ENCODE measurements at regions not wholly inside any gene's neighbourhood (a gene's known extent, or its start where the extent isn't known, plus 50 kb on each side); places are given as distances from the start of the nearest gene placed in this dataset.

DNA sequence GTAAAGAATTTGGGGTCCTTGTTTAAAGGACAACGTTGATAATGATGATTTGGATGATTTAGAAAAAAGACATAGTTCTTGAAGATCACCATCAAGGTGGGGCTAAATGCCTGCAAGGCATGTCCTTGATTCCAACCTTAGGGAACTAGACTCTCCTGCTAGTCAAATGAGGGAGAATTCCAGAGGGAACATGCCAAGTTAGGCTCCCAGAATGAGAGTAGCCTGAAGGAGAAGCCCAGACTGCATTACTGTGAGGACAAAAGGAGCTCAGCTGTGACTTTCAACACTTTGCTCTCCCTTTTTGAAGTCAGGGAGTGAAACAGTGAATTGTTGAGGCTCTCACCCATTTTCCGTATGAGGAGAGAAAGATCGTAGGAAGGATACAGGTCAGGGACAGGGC is 95.2 kb upstream of the TBX3 start:
- TF ChIP-seq, protein P1, sequence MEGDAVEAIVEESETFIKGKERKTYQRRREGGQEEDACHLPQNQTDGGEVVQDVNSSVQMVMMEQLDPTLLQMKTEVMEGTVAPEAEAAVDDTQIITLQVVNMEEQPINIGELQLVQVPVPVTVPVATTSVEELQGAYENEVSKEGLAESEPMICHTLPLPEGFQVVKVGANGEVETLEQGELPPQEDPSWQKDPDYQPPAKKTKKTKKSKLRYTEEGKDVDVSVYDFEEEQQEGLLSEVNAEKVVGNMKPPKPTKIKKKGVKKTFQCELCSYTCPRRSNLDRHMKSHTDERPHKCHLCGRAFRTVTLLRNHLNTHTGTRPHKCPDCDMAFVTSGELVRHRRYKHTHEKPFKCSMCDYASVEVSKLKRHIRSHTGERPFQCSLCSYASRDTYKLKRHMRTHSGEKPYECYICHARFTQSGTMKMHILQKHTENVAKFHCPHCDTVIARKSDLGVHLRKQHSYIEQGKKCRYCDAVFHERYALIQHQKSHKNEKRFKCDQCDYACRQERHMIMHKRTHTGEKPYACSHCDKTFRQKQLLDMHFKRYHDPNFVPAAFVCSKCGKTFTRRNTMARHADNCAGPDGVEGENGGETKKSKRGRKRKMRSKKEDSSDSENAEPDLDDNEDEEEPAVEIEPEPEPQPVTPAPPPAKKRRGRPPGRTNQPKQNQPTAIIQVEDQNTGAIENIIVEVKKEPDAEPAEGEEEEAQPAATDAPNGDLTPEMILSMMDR (IDR thresholded peaks at IDR 0.05 in 2 of 3, conservative IDR thresholded peaks at IDR 0.05 in 1 of 3; ENCODE audit: borderline replicate concordance in 1 of 3, insufficient read depth in 1 of 3, low read depth in 2 of 3, low read length in 2 of 3) = no peak
- no peak for TF ChIP-seq POLR2A (IDR thresholded peaks at IDR 0.05; ENCODE audit: borderline replicate concordance, extremely low read depth, insufficient read depth, insufficient read length)
- CTCF ChIA-PET = no interaction called here
- Histone ChIP-seq H3K4me1 (ENCODE audit: control insufficient read depth in 1 of 2, insufficient read depth in 2 of 2, low read length in 2 of 2) (peaks cover 0 to 6% of the 10 kb centered on the region in 2 experiments; a peak in 2 of 4 replicates), H3K36me3 (ENCODE audit: control insufficient read depth in 1 of 2, insufficient read depth in 2 of 2, low read length in 2 of 2) (no peaks in the 10 kb centered on the region), H3K79me2 (ENCODE audit: insufficient read depth, low read length) (no peaks in the 10 kb centered on the region), H2AFZ (ENCODE audit: low read depth, low read length, poor library complexity, severe bottlenecking) (no peak overlapping the region), H3K27ac (ENCODE audit: low read depth, low read length) (no peak overlapping the region), H3K4me3 (replicated peaks in 1 of 2; ENCODE audit: low read depth in 1 of 2, low read length in 2 of 2) (no peak overlapping the region), H3K4me2 (ENCODE audit: low read length) (no peak overlapping the region), H3K9me3 (ENCODE audit: control insufficient read depth in 1 of 2, insufficient read depth in 1 of 2, low read depth in 1 of 2, low read length in 2 of 2) (no peaks in the 10 kb centered on the region), H3K9me2 (ENCODE audit: insufficient read depth) (no peaks in the 10 kb centered on the region), H3K9ac (ENCODE audit: low read length) (no peak overlapping the region), H3K27me3 (ENCODE audit: insufficient read depth, low read length) (no peaks in the 10 kb centered on the region), H4K20me1 (ENCODE audit: insufficient read depth) (no peaks in the 10 kb centered on the region)
- ATAC-seq = no peak
- DNase-seq (ENCODE audit: low read depth, low spot score) = no peak
- no TSS peak for BruUV-seq (replicated peaks)
- RAD21 ChIA-PET (ENCODE audit: low non-redundant PET in 1 of 2, low total read pairs in 2 of 2, uncharacterized antibody in 2 of 2, unreplicated experiment in 2 of 2) = no interaction called here
- intact Hi-C loops (cut with micrococcal nuclease) = no loop called here
- POLR2A ChIA-PET = no interaction called here

DNA sequence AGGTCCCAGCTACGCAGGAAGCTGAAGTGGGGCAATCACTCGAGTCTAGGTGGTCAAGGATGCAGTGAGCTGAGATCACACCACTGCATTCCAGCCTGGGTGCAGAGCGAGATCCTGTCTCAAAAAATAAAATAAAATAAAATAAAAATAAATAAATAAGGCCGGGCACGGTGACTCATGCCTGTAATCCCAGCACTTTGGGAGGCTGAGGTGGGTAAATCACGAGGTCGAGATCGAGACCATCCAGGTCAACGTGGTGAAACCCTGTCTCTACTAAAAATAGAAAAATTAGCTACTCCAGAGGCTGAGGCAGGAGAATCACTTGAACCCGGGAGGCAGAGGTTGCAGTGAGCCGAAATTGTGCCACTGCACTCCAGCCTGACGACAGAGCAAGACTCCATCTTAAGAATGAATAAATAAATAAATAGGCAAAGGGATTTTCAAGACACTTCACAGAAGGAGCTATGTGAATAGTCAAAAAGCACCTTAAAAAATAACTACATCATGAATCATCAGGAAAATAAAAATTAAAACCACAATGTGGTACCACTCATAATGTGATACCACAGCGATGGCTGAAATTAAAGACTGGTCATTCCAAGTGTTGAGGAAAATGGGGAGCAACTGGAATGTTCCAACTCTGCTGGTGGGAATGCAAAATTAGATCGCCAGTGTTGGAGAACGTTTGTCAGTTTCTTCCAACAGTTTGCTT is 92.9 kb upstream of the TBX3 start:
- Histone ChIP-seq H3K4me2 (ENCODE audit: low read length) (no peak overlapping the region), H3K27ac (ENCODE audit: low read depth, low read length) (no peak overlapping the region), H3K36me3 (ENCODE audit: control insufficient read depth in 1 of 2, insufficient read depth in 2 of 2, low read length in 2 of 2) (no peaks in the 10 kb centered on the region), H2AFZ (ENCODE audit: low read depth, low read length, poor library complexity, severe bottlenecking) (no peak overlapping the region), H3K9me2 (ENCODE audit: insufficient read depth) (no peaks in the 10 kb centered on the region), H3K27me3 (ENCODE audit: insufficient read depth, low read length) (no peaks in the 10 kb centered on the region), H4K20me1 (ENCODE audit: insufficient read depth) (no peaks in the 10 kb centered on the region), H3K4me3 (replicated peaks in 1 of 2; ENCODE audit: low read depth in 1 of 2, low read length in 2 of 2) (no peak overlapping the region), H3K9me3 (ENCODE audit: control insufficient read depth in 1 of 2, insufficient read depth in 1 of 2, low read depth in 1 of 2, low read length in 2 of 2) (no peaks in the 10 kb centered on the region), H3K4me1 (ENCODE audit: control insufficient read depth in 1 of 2, insufficient read depth in 2 of 2, low read length in 2 of 2) (peaks cover 0 to 12% of the 10 kb centered on the region in 2 experiments; a peak in 2 of 4 replicates), H3K79me2 (ENCODE audit: insufficient read depth, low read length) (no peaks in the 10 kb centered on the region), H3K9ac (ENCODE audit: low read length) (no peak overlapping the region)
- ChIA-PET CTCF (interaction anchor here (0.6 kb wide), 1 partner anchor 41 kb away, joined by 5 read pairs; no protein-coding TSS in a partner anchor), RAD21 (ENCODE audit: low non-redundant PET in 1 of 2, low total read pairs in 2 of 2, uncharacterized antibody in 2 of 2, unreplicated experiment in 2 of 2) (no interaction called here), POLR2A (no interaction called here)
- DNase-seq (ENCODE audit: low read depth, low spot score) (no peak), ATAC-seq (no peak)
- intact Hi-C loops (cut with micrococcal nuclease) = no loop called here
- no TSS peak for BruUV-seq (replicated peaks)
- TF ChIP-seq, protein P2, sequence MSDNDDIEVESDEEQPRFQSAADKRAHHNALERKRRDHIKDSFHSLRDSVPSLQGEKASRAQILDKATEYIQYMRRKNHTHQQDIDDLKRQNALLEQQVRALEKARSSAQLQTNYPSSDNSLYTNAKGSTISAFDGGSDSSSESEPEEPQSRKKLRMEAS (IDR thresholded peaks at IDR 0.05) = no peak
- no peak for TF ChIP-seq EZH2phosphoT487 (IDR thresholded peaks at IDR 0.05; ENCODE audit: borderline replicate concordance)
- TF ChIP-seq, protein P3, sequence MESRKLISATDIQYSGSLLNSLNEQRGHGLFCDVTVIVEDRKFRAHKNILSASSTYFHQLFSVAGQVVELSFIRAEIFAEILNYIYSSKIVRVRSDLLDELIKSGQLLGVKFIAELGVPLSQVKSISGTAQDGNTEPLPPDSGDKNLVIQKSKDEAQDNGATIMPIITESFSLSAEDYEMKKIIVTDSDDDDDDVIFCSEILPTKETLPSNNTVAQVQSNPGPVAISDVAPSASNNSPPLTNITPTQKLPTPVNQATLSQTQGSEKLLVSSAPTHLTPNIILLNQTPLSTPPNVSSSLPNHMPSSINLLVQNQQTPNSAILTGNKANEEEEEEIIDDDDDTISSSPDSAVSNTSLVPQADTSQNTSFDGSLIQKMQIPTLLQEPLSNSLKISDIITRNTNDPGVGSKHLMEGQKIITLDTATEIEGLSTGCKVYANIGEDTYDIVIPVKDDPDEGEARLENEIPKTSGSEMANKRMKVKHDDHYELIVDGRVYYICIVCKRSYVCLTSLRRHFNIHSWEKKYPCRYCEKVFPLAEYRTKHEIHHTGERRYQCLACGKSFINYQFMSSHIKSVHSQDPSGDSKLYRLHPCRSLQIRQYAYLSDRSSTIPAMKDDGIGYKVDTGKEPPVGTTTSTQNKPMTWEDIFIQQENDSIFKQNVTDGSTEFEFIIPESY (IDR thresholded peaks at IDR 0.05; ENCODE audit: extremely low read depth, insufficient replicate concordance, low read length) = no peak
- no peak for TF ChIP-seq EGR1 (IDR thresholded peaks at IDR 0.05; ENCODE audit: low read depth)
- TF ChIP-seq FOSL1 (IDR thresholded peaks at IDR 0.05; ENCODE audit: low read depth) = no peak
- TF ChIP-seq POLR2AphosphoS5 (IDR thresholded peaks at IDR 0.05; ENCODE audit: low read depth, low read length) = no peak
- TF ChIP-seq ELF1 (IDR thresholded peaks at IDR 0.05; ENCODE audit: borderline replicate concordance, low read depth) = no peak
- TF ChIP-seq RAD21 (IDR thresholded peaks at IDR 0.05; ENCODE audit: low read depth) = no peak
- TF ChIP-seq ZFX (IDR thresholded peaks at IDR 0.05) = no peak
- TF ChIP-seq CEBPB (IDR thresholded peaks at IDR 0.05; ENCODE audit: low read depth) = no peak
- TF ChIP-seq SP1 (IDR thresholded peaks at IDR 0.05; ENCODE audit: low read depth) = no peak
- no peak for TF ChIP-seq SIN3A (IDR thresholded peaks at IDR 0.05; ENCODE audit: low read depth)
- TF ChIP-seq EZH2 (IDR thresholded peaks at IDR 0.05) = no peak
- TF ChIP-seq CBX3 (IDR thresholded peaks at IDR 0.05; ENCODE audit: low read depth) = no peak
- TF ChIP-seq ZNF274 (IDR thresholded peaks at IDR 0.05; ENCODE audit: low read depth, low read length) = no peak

All from HCT116 (cell line).